Endothelial cell of umbilical vein (primary cell): ENCODE measurements at regions not wholly inside any gene's neighbourhood (a gene's known extent, or its start where the extent isn't known, plus 50 kb on each side); places are given as distances from the start of the nearest gene placed in this dataset.

Experiments used
- BruUV-seq: library from RNA; stranded (reverse); fragments of 400-500 nt; replicated peaks from 2 replicates; lab custom pipeline; 2021; lab: Mats Ljungman, UMichigan
- CTCF ChIA-PET: fragments of 300-600, 350-600 bp; sonication (Branson Sonifier 250); formaldehyde crosslinking; loops from one replicate; lab custom pipeline; 2021; ENCODE audit warnings: antibody characterized with exemption, inconsistent platforms; lab: Charles Lee
- POLR2A ChIA-PET: fragments of 300-600, 350-600 bp; sonication (Branson Sonifier 250); formaldehyde crosslinking; loops from one replicate; lab custom pipeline; 2021; ENCODE audit warnings: antibody characterized with exemption, inconsistent platforms; lab: Charles Lee
- DNase-seq: peaks from one replicate; pipeline ENCODE4 v3.0.0-alpha.2; 2011; ENCODE audit warnings: low read depth, low spot score
- FAIRE-seq: peaks from 2 replicates; lab custom pipeline; 2011; peaks lifted over from hg19 to GRCh38; lab: Jason Lieb, UNC
- H2AFZ ChIP-seq: 2 replicates; pipeline ENCODE4 v1.6.0; 2012; ENCODE audit warnings: low read depth, low read length, control low read depth, inconsistent platforms
- H3K27ac ChIP-seq: 2 replicates; pipeline ENCODE4 v1.5.1; 2011; ENCODE audit warnings: low read depth, mild to moderate bottlenecking, control low read depth, low read length, moderate library complexity; ENCODE audit not compliant: insufficient read depth
- H3K27me3 ChIP-seq, 2 experiments: 2 replicates each; pipeline versions ENCODE4 v1.6.0 to v1.6.1; 2011; ENCODE audit warnings: low read length in 2 of 2, mixed read lengths in 1 of 2; ENCODE audit not compliant: control insufficient read depth in 2 of 2, insufficient read depth in 2 of 2
- H3K36me3 ChIP-seq, 2 experiments: 2 replicates in 1 of 2; 3 replicates in 1 of 2; pipeline ENCODE4 v1.5.1; 2011; ENCODE audit warnings: low read length in 2 of 2, mild to moderate bottlenecking in 1 of 2, moderate library complexity in 1 of 2; ENCODE audit not compliant: control insufficient read depth in 2 of 2, insufficient read depth in 2 of 2; ENCODE audit errors: extremely low read depth in 1 of 2
- H3K4me1 ChIP-seq: 3 replicates; pipeline ENCODE4 v1.5.1; 2011; ENCODE audit warnings: mild to moderate bottlenecking, low read length; ENCODE audit not compliant: control insufficient read depth, insufficient read depth; ENCODE audit errors: extremely low read depth
- H3K4me2 ChIP-seq: 2 replicates; pipeline ENCODE4 v1.6.1; 2011; ENCODE audit warnings: low read length, control low read depth, mixed read lengths; ENCODE audit not compliant: insufficient read depth
- H3K4me3 ChIP-seq, 3 experiments: fragments of 200-600 bp in 1 of 3; sonication (generic), shearing (Covaris generic) in 1 of 3; replicated peaks in 1 of 3; 2 replicates each; pipeline ENCODE4 v1.5.1; 2011 to 2016; ENCODE audit warnings: control low read depth in 3 of 3, low read length in 3 of 3, mild to moderate bottlenecking in 2 of 3, inconsistent platforms in 1 of 3, low read depth in 1 of 3, moderate library complexity in 1 of 3; ENCODE audit not compliant: insufficient read depth in 1 of 3
- H3K79me2 ChIP-seq: 2 replicates; pipeline ENCODE4 v1.6.0; 2012; ENCODE audit warnings: low read length, inconsistent platforms; ENCODE audit not compliant: control insufficient read depth, insufficient read depth
- H3K9ac ChIP-seq: replicated peaks from 2 replicates; pipeline ENCODE3; 2011; ENCODE audit warnings: low read length, control low read depth; ENCODE audit not compliant: insufficient read depth; ENCODE audit errors: extremely low read depth
- H3K9me1 ChIP-seq: replicated peaks from 3 replicates; pipeline ENCODE4 v1.6.0; 2011; ENCODE audit warnings: mild to moderate bottlenecking, low read length; ENCODE audit not compliant: control insufficient read depth, insufficient read depth; ENCODE audit errors: extremely low read depth
- H3K9me3 ChIP-seq: replicated peaks from 2 replicates; pipeline ENCODE4 v1.5.1; 2012; ENCODE audit warnings: low read length, inconsistent platforms; ENCODE audit not compliant: control insufficient read depth, insufficient read depth
- H4K20me1 ChIP-seq: replicated peaks from 2 replicates; pipeline ENCODE3; 2011; ENCODE audit warnings: mild to moderate bottlenecking, low read length; ENCODE audit not compliant: control insufficient read depth, insufficient read depth; ENCODE audit errors: extremely low read depth
- CTCF ChIP-seq, 2 donors: IDR thresholded peaks; 1 replicate in 1 of 2; 2 replicates in 1 of 2; pipeline ENCODE4 v1.5.1; 2011; ENCODE audit warnings: low read length in 2 of 2, mild to moderate bottlenecking in 2 of 2, moderate library complexity in 2 of 2, control low read depth in 1 of 2, inconsistent platforms in 1 of 2, low read depth in 1 of 2; ENCODE audit not compliant: insufficient read depth in 1 of 2; ENCODE audit errors: extremely low read depth in 1 of 2
- EZH2 ChIP-seq: IDR thresholded peaks from 2 replicates; pipeline ENCODE4 v1.6.1; 2012; ENCODE audit warnings: borderline replicate concordance, low read depth, mild to moderate bottlenecking, moderate library complexity, low read length, inconsistent platforms; ENCODE audit not compliant: severe bottlenecking
- FOS ChIP-seq: IDR thresholded peaks from 2 replicates; pipeline ENCODE4 v1.6.1; 2011; ENCODE audit warnings: mild to moderate bottlenecking, low read length, moderate library complexity, borderline replicate concordance; ENCODE audit not compliant: insufficient read depth
- GATA2 ChIP-seq: IDR thresholded peaks from 2 replicates; pipeline ENCODE4 v1.7.0; 2011; ENCODE audit warnings: low read depth, mild to moderate bottlenecking, moderate library complexity, mixed read lengths, low read length; ENCODE audit not compliant: insufficient read length, insufficient read depth
- JUN ChIP-seq: IDR thresholded peaks from 2 replicates; pipeline ENCODE4 v1.6.1; 2011; ENCODE audit warnings: borderline replicate concordance, low read depth; ENCODE audit not compliant: insufficient read length, insufficient read depth
- MAX ChIP-seq: IDR thresholded peaks from 2 replicates; pipeline ENCODE4 v1.6.1; 2011; ENCODE audit not compliant: insufficient read depth, insufficient read length
- MYC ChIP-seq: IDR thresholded peaks from one replicate; pipeline ENCODE4 v1.6.1; 2011; ENCODE audit warnings: mild to moderate bottlenecking, low read depth, low read length
- POLR2A ChIP-seq: IDR thresholded peaks from 2 replicates; pipeline ENCODE4 v1.6.1; 2012; ENCODE audit warnings: low read depth, mild to moderate bottlenecking, control low read depth, low read length
- POLR2AphosphoS5 ChIP-seq: IDR thresholded peaks from 2 replicates; pipeline ENCODE4 v1.6.1; 2012; ENCODE audit warnings: low read depth, mild to moderate bottlenecking, control low read depth, low read length, moderate library complexity; ENCODE audit not compliant: insufficient read depth
- dilution Hi-C: fragments of 300-500 bp; cut with MboI; formaldehyde crosslinking; loops from one replicate; pipeline ENCODE4 v1.15.0; 2019; ENCODE audit warnings: low sequenced_read_pairs; ENCODE audit not compliant: extremely low pct_ligation_motif_present
- intact Hi-C: fragments of 100-400 bp; cut with micrococcal nuclease; formaldehyde crosslinking; loops from one replicate; pipeline ENCODE4 v1.10.0; 2022

- no TSS peak for BruUV-seq
- Histone ChIP-seq H3K79me2 (no peaks in the 10 kb centered on the region), H4K20me1 (no peaks in the 10 kb centered on the region), H3K36me3 (no peaks in the 10 kb centered on the region), H3K4me3 (no peak overlapping the region), H3K9me1 (no peaks in the 10 kb centered on the region), H3K4me1 (no peaks in the 10 kb centered on the region), H3K4me2 (no peak overlapping the region), H2AFZ (no peak overlapping the region), H3K27me3 (no peaks in the 10 kb centered on the region), H3K27ac (no peak overlapping the region), H3K9ac (no peak overlapping the region), H3K9me3 (no peaks in the 10 kb centered on the region)
- ChIA-PET POLR2A (no interaction called here), CTCF (no interaction called here)
- intact Hi-C loops (no loop called here), dilution Hi-C loops (no loop called here)
- DNase-seq (no peak), FAIRE-seq (no peak)
- no peak for TF ChIP-seq POLR2A
- TF ChIP-seq CTCF (IDR thresholded peaks at IDR 0.05; ENCODE audit: extremely low read depth in 1 of 2, insufficient read depth in 1 of 2, low read depth in 1 of 2, low read length in 2 of 2) = no peak
- no peak for TF ChIP-seq MYC
- TF ChIP-seq EZH2 = no peak
- TF ChIP-seq MAX = no peak
- no peak for TF ChIP-seq JUN
- no peak for TF ChIP-seq FOS
These were observed 474.9 kb upstream of the JARID2 start for GRCh38 chr6:14771016-14771415.

- Histone ChIP-seq H3K4me3 (no peak overlapping the region), H3K27me3 (no peaks in the 10 kb centered on the region), H3K9me3 (no peaks in the 10 kb centered on the region), H3K36me3 (no peaks in the 10 kb centered on the region), H3K9ac (no peak overlapping the region), H3K27ac (no peak overlapping the region), H3K4me1 (no peaks in the 10 kb centered on the region), H2AFZ (no peak overlapping the region), H3K4me2 (no peak overlapping the region), H3K9me1 (no peaks in the 10 kb centered on the region), H3K79me2 (no peaks in the 10 kb centered on the region), H4K20me1 (no peaks in the 10 kb centered on the region)
- ChIA-PET CTCF (no interaction called here), POLR2A (no interaction called here)
- no TSS peak for BruUV-seq
- TF ChIP-seq POLR2A = no peak
- no peak for TF ChIP-seq MAX
- no peak for TF ChIP-seq CTCF (IDR thresholded peaks at IDR 0.05; ENCODE audit: extremely low read depth in 1 of 2, insufficient read depth in 1 of 2, low read depth in 1 of 2, low read length in 2 of 2)
- TF ChIP-seq FOS = no peak
- no peak for TF ChIP-seq MYC
- TF ChIP-seq EZH2 = no peak
- no peak for TF ChIP-seq JUN
- no peak for TF ChIP-seq GATA2
- no peak for TF ChIP-seq POLR2AphosphoS5
- intact Hi-C loops = no loop called here
- no peak for DNase-seq
- no peak for FAIRE-seq
- dilution Hi-C loops = no loop called here
These were observed 473.7 kb upstream of the JARID2 start for GRCh38 chr6:14772188-14772587.
